Motor neuron (in vitro differentiated cells): ENCODE measurements at regions not wholly inside any gene's neighbourhood (a gene's known extent, or its start where the extent isn't known, plus 50 kb on each side); places are given as distances from the start of the nearest gene placed in this dataset.
A peak's percentile ranks its signal among the peaks of the same experiment; 100 is the strongest.

ENCODE experiments used
- ATAC-seq, 8 experiments: fragments of 200-7000 bp; cut with Tn5 transposase; replicated peaks in 6 of 8; 2 replicates each; pipeline ENCODE4 v1.8.0; 2021; ENCODE audit warnings: mild to moderate bottlenecking in 8 of 8, moderate library complexity in 8 of 8
- H3K27ac ChIP-seq, 2 donors: fragments of 250-450 bp; sonication (Bioruptor Pico); 2 replicates each; pipeline ENCODE4 v1.9.0; 2021; ENCODE audit warnings: antibody characterized with exemption in 2 of 2, mild to moderate bottlenecking in 2 of 2, moderate library complexity in 1 of 2
- H3K4me1 ChIP-seq, 2 donors: fragments of 250-450 bp; sonication (Bioruptor Pico); replicated peaks in 1 of 2; 2 replicates each; pipeline ENCODE4 v1.6.1; 2021; ENCODE audit warnings: antibody characterized with exemption in 2 of 2, mild to moderate bottlenecking in 2 of 2, moderate library complexity in 1 of 2
- H3K4me3 ChIP-seq, 5 donors: fragments of 250-450 bp; sonication (Bioruptor Pico); 2 replicates each; pipeline ENCODE4 v1.9.0; 2021; ENCODE audit warnings: antibody characterized with exemption in 5 of 5, mild to moderate bottlenecking in 5 of 5, moderate library complexity in 4 of 5
- WGBS, 10 experiments: fragments of 450-650 bp; shearing (Covaris generic); methylation state at CpG; one replicate each; pipeline ENCODE4 v1.0.0; 2022; 5-methylcytosine and 5-hydroxymethylcytosine counted together
- in situ Hi-C, 9 experiments: fragments of 400-800 bp; cut with MboI; loops; one replicate each; pipeline ENCODE4 v1.15.0; 2021; ENCODE audit warnings: low sequenced_read_pairs in 9 of 9, low pct_unique_long_range_greater_than_20kb in 2 of 9; ENCODE audit not compliant: unreplicated experiment in 9 of 9

DNA sequence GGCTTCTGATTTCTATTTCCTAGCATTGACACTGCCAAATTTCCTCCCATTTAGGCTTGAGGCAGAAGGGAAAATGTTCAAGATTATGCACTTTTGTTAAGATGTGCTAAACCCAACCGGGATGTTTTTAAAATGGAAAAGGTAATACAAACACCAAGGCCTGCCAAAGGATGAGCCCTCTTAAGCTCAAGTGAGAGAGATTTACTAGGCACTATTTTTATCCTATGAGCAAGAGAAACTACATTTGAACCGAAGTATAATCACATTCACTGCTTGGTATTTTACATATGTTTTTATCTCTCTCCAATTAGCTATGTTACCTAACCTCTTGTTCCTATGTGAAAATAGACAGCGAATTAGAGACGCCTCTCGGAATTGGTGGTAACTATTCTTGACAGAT is 295.8 kb downstream of the GABRB3 start:
- no peak for ATAC-seq
- WGBS, 10 experiments: 25 to 100% (median 85%) methylated on average over 1 to 5 of the region's 5 CpGs; no CpG with 5 or more reads in 2 of the 10 experiments
- in situ Hi-C loops: no loop called here
- no peak overlapping the region for H3K27ac ChIP-seq
- no peak overlapping the region for H3K4me3 ChIP-seq
- H3K4me1 ChIP-seq: no peaks in the 10 kb centered on the region

- Histone ChIP-seq H3K4me1 (no peaks in the 10 kb centered on the region), H3K27ac (no peak overlapping the region), H3K4me3 (no peak overlapping the region)
- WGBS, 10 experiments: 0 to 100% (median 71%) methylated on average over 1 to 7 of the region's 7 CpGs; no CpG with 5 or more reads in 1 of the 10 experiments
- in situ Hi-C loops: no loop called here
- no peak for ATAC-seq
Observed at GRCh38 chr15:26475554-26475953, 297.3 kb downstream of the GABRB3 start.

DNA sequence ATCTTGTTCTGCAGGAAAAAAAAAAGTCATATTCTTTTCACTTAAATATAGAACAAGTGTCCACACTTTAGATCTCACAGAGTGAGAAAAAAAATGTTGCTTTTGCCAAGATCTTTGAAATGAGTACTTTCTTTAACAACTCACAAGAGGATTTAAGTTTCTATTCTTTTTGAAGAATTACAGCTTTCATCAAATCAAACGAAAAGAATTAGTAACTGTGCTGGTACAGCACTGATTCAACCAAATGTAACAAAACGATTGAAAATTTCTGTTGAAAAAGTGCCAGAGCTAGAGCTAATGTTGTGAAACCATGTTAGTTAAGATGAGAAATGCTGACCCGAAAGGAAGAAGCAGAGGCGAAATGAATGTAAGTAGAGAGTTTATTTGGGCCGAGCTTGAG is 300.2 kb downstream of the GABRB3 start:
- 0 to 83% (median 64%) methylated on average over 2 to 5 of the region's 5 CpGs for WGBS, 10 experiments
- Histone ChIP-seq H3K4me3 (no peak overlapping the region), H3K4me1 (no peaks in the 10 kb centered on the region), H3K27ac (no peak overlapping the region)
- in situ Hi-C loops: no loop called here
- ATAC-seq: no peak

GRCh38 chr15:26461847-26462608 is 310.8 kb downstream of the GABRB3 start:
- Histone ChIP-seq H3K4me3 (no peak overlapping the region), H3K4me1 (no peaks in the 10 kb centered on the region), H3K27ac (no peak overlapping the region)
- in situ Hi-C loops: no loop called here
- 10 to 100% (median 89%) methylated on average over 1 to 6 of the region's 13 CpGs; no CpG with 5 or more reads in 2 of the 10 experiments for WGBS, 10 experiments
- no peak for ATAC-seq

GRCh38 chr15:26460165-26460564 is 312.7 kb downstream of the GABRB3 start:
- ATAC-seq: no peak
- no peak overlapping the region for H3K4me3 ChIP-seq
- in situ Hi-C loops: no loop called here
- H3K4me1 ChIP-seq: no peaks in the 10 kb centered on the region
- no peak overlapping the region for H3K27ac ChIP-seq
- 0 to 78% (median 60%) methylated on average over 1 to 2 of the region's 2 CpGs; no CpG with 5 or more reads in 5 of the 10 experiments for WGBS, 10 experiments

GRCh38 chr15:26455828-26456227 is 317.0 kb downstream of the GABRB3 start:
- 0 to 100% (median 10%) methylated on average over 1 to 2 of the region's 2 CpGs; no CpG with 5 or more reads in 4 of the 10 experiments for WGBS, 10 experiments
- in situ Hi-C loops: no loop called here
- Histone ChIP-seq H3K4me3 (no peak overlapping the region), H3K27ac (no peak overlapping the region), H3K4me1 (peaks cover 0 to 3% of the 10 kb centered on the region in 2 donors)
- no peak for ATAC-seq

DNA sequence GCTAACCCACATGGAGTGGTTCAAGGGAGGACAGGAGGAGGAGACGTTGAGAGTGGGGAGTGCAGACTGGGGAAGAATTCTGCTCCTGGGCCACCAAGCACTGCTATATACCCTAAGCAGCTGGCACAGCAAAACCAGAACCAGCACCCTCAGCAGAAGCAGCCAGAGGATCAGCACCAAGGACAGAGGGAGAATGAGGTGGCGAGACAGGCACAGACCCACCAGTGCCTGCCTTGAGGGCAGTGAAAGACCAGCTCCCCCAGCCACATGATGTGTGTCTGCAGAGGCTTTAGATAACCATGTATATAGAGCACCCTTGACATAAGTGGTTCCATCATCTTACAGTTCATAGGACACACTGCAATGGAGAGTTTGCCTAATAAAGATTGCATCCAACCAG is 319.0 kb downstream of the GABRB3 start:
- in situ Hi-C loops: no loop called here
- WGBS, 10 experiments: 0 to 100% (median 80%) methylated on average over 1 of the region's 2 CpGs; no CpG with 5 or more reads in 5 of the 10 experiments

DNA sequence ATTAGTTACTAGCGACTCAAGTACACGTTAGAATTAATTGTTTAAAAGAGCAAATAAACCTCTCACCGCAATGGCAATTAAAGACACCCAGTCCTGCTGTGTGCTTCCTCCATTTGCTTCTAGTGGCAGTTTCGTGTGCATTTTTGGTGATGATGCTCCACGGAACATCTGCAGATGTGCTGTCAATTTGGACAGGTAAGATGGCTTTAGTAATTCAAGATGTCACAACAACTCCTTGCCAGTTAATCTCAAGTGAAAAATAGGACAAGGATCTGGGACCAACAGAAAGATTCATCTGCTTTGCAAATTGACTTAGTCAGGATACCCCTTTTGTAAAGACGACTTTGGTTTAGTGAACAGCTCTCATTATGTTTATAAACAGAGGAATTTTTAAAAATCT is 320.9 kb downstream of the GABRB3 start:
- Histone ChIP-seq H3K4me3 (no peak overlapping the region), H3K4me1 (peaks cover 0 to 3% of the 10 kb centered on the region in 2 donors), H3K27ac (no peak overlapping the region)
- 5 to 100% (median 67%) methylated on average over 1 to 6 of the region's 6 CpGs for WGBS, 10 experiments
- in situ Hi-C loops: no loop called here
- no peak for ATAC-seq

More for the DNA sequence above, 319.0 kb downstream of the GABRB3 start:
- Histone ChIP-seq H3K4me1 (peaks cover 0 to 3% of the 10 kb centered on the region in 2 donors), H3K4me3 (no peak overlapping the region), H3K27ac (no peak overlapping the region)
- no peak for ATAC-seq

GRCh38 chr15:26449291-26449690 is 323.6 kb downstream of the GABRB3 start:
- 0 to 75% (median 55%) methylated on average over 1 to 7 of the region's 7 CpGs for WGBS, 10 experiments
- Histone ChIP-seq H3K4me1 (peaks cover 0 to 3% of the 10 kb centered on the region in 2 donors), H3K27ac (no peak overlapping the region), H3K4me3 (no peak overlapping the region)
- in situ Hi-C loops: no loop called here
- no peak for ATAC-seq

- ATAC-seq: no peak
- H3K4me3 ChIP-seq: no peak overlapping the region
- in situ Hi-C loops: no loop called here
- WGBS, 10 experiments: 0 to 82% (median 73%) methylated on average over 2 of the region's 4 CpGs; no CpG with 5 or more reads in 6 of the 10 experiments
- no peaks in the 10 kb centered on the region for H3K4me1 ChIP-seq
- H3K27ac ChIP-seq: no peak overlapping the region
Observed at GRCh38 chr15:26443321-26443720, 329.5 kb downstream of the GABRB3 start.

GRCh38 chr15:26442680-26443079 is 330.2 kb downstream of the GABRB3 start:
- Histone ChIP-seq H3K27ac (no peak overlapping the region), H3K4me3 (no peak overlapping the region), H3K4me1 (no peaks in the 10 kb centered on the region)
- in situ Hi-C loops: no loop called here
- ATAC-seq: no peak
- 0 to 100% (median 92%) methylated on average over 1 to 5 of the region's 5 CpGs; no CpG with 5 or more reads in 3 of the 10 experiments for WGBS, 10 experiments

DNA sequence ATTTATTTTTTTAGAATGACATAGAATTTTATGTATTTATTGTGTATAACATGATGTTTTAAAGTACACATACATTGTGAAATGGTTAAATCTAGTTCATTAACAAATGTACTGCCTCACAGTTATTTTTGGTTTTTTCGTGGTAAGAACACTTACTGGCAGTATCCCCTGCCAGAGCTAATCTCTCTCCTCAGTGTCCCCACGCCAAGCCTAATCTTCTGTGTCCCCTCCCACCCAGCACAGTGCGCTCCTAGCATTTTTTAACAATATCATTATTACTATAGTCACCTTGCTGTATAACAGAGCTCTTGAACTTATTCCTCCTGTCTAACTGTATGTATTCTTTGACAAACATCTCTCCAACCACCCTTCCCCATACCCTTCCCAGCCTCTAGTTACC is 333.2 kb downstream of the GABRB3 start:
- in situ Hi-C loops: no loop called here
- H3K27ac ChIP-seq: no peak overlapping the region
- no peak for ATAC-seq
- no peak overlapping the region for H3K4me3 ChIP-seq
- WGBS, 10 experiments: 0 to 100% (median 63%) methylated on average over 1 to 3 of the region's 3 CpGs; no CpG with 5 or more reads in 1 of the 10 experiments
- H3K4me1 ChIP-seq: no peaks in the 10 kb centered on the region

DNA sequence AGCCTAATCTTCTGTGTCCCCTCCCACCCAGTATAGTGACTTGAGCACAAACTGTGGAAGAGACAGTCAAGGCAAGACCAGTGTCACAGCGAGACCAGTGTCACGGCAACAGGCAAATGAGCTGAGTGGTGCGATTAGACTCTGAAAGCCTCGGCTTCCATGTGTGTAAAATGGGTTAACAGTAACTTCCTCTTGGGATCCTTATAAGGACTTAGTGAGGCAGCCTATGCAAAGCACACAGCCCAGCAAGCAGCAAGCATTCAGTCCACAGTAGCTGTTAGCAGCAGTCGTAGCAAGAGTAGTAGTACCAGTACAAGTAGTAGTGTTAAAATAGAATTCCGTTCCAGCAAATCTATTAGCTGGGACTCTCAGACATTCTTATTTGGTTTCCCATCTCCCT is 334.1 kb downstream of the GABRB3 start:
- H3K27ac ChIP-seq: no peak overlapping the region
- WGBS, 10 experiments: 20 to 90% (median 87%) methylated on average over 1 to 5 of the region's 6 CpGs; no CpG with 5 or more reads in 3 of the 10 experiments
- H3K4me1 ChIP-seq: no peaks in the 10 kb centered on the region
- ATAC-seq: no peak
- H3K4me3 ChIP-seq: no peak overlapping the region
- in situ Hi-C loops: no loop called here

DNA sequence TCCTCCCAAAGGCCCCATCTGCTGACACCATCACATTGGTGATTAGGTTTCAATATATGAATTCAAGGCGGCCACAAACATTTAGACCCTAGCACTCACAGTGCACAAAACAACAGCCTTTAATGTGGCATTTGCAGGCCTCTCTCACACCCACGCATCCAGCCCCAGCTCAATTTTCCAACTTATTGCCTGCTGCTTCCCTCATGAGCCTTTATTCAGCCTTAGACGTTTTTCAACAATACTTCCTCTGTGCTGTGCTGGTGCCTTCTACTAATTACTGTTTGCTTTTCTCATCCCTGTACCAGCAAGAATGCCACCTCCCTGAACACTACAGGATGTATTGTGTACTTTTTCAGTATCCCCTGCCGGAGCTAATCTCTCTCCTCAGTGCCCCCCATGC is 334.6 kb downstream of the GABRB3 start:
- in situ Hi-C loops: no loop called here
- ATAC-seq: peak in 1 of 8 experiments; percentile 66
- no peak overlapping the region for H3K4me3 ChIP-seq
- WGBS, 10 experiments: 0 to 73% (median 43%) methylated on average over 1 to 4 of the region's 4 CpGs; no CpG with 5 or more reads in 4 of the 10 experiments
- H3K27ac ChIP-seq: no peak overlapping the region
- no peaks in the 10 kb centered on the region for H3K4me1 ChIP-seq
